ENCODE measurements at regions not wholly inside any gene's neighbourhood (a gene's known extent, or its start where the extent isn't known, plus 50 kb on each side); places are given as distances from the start of the nearest gene placed in this dataset.

DNA sequence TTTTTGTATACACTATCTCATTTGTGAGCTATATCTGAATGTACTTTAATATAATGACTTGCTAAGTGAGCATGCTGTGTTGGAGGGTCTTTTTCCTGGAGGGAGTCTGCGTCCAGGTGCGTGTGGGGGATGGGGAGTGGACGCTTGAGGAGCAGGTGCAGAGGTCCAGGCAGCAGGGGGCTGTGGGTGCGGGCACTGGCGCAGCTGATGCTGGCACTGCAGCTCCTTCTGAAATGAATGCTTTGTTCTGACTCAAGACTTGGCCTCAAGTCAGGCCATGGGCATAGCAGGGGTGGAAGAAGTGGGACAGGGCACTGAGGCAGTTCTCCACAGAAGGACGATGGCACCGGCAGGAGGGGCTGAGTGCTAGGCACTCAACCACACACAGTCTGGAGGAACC is 165.7 kb upstream of the IRX1 start:
- no peak overlapping the region for H3K4ac ChIP-seq (replicated peaks; ENCODE audit: insufficient read length, low read depth, low read length)
- no peak overlapping the region for H2BK120ac ChIP-seq (replicated peaks; ENCODE audit: low read depth, low read length)
- DNase-seq (ENCODE audit: low read depth in 1 of 2, low spot score in 2 of 2) (no peak), FAIRE-seq (no peak)
- H3K4me1 ChIP-seq (replicated peaks in 1 of 4; ENCODE audit: control insufficient read depth in 3 of 4, insufficient read depth in 4 of 4, low read length in 3 of 4): peaks cover 0 to 4% (median 0%) of the 10 kb centered on the region in 4 experiments; a peak in 1 of 7 replicates
- H2AK5ac ChIP-seq (ENCODE audit: low read depth, low read length): no peak overlapping the region
- no peak overlapping the region for H3K27ac ChIP-seq (ENCODE audit: low read depth, low read length)
- no peak overlapping the region for H3K4me3 ChIP-seq (ENCODE audit: extremely low read depth in 1 of 4, insufficient read depth in 2 of 4, low read depth in 3 of 4, low read length in 4 of 4)
- H4K8ac ChIP-seq (ENCODE audit: extremely low read depth, insufficient read depth, low read length): no peak overlapping the region
- no peak overlapping the region for H2BK15ac ChIP-seq (ENCODE audit: low read length)
- CTCF ChIA-PET (ENCODE audit: partially characterized antibody): interaction anchor here (1.2 to 2.0 kb wide), 3 partner anchors 9 to 144 kb away, joined by 3 to 4 read pairs (median 4); no protein-coding TSS in a partner anchor
- H3K14ac ChIP-seq (ENCODE audit: insufficient read length): no peak overlapping the region
- no peak overlapping the region for H3K18ac ChIP-seq (ENCODE audit: extremely low read depth, low read length)
- no peak overlapping the region for H3K9ac ChIP-seq (replicated peaks in 1 of 4; ENCODE audit: extremely low read depth in 1 of 4, low read depth in 3 of 4, low read length in 3 of 4)
- H3K56ac ChIP-seq (replicated peaks; ENCODE audit: insufficient read length, low read depth, low read length): no peak overlapping the region
- H4K91ac ChIP-seq (replicated peaks; ENCODE audit: insufficient read length, low read length): no peak overlapping the region
- H3K9me3 ChIP-seq (ENCODE audit: insufficient read depth in 2 of 2, low read depth in 1 of 2, low read length in 1 of 2): no peaks in the 10 kb centered on the region
- no peak overlapping the region for H2AFZ ChIP-seq (ENCODE audit: low read length)
- no peak overlapping the region for H2BK20ac ChIP-seq (ENCODE audit: low read length)
- H2BK5ac ChIP-seq (ENCODE audit: low read depth, low read length): no peak overlapping the region
- H3K23ac ChIP-seq (ENCODE audit: insufficient read length): no peak overlapping the region
- H3K79me2 ChIP-seq (ENCODE audit: control insufficient read depth in 1 of 2, insufficient read depth in 2 of 2, low read length in 2 of 2): no peaks in the 10 kb centered on the region
- H3K23me2 ChIP-seq (ENCODE audit: low read depth, low read length): no peaks in the 10 kb centered on the region
- H3K4me2 ChIP-seq (ENCODE audit: insufficient read depth in 1 of 2, low read depth in 2 of 2, low read length in 2 of 2): no peak overlapping the region
- no peaks in the 10 kb centered on the region for H4K20me1 ChIP-seq (replicated peaks in 1 of 2; ENCODE audit: control insufficient read depth in 1 of 2, insufficient read depth in 2 of 2, low read length in 2 of 2)
- H3K79me1 ChIP-seq (ENCODE audit: low read depth, low read length): no peaks in the 10 kb centered on the region
- no peak overlapping the region for H4K5ac ChIP-seq (ENCODE audit: insufficient read length, low read depth, low read length)
- 93% methylated on average over 7 of the region's 7 CpGs; no CpG with 5 or more reads in 1 of the 2 experiments for WGBS, 2 experiments (ENCODE audit: extremely low coverage in 1 of 2, insufficient coverage in 1 of 2, insufficient read length in 1 of 2, insufficient replicate concordance in 2 of 2, low coverage in 1 of 2, low lambda C conversion rate in 2 of 2, missing lambda C conversion rate in 1 of 2)
- POLR2A ChIA-PET (ENCODE audit: partially characterized antibody): no interaction called here
- no peaks in the 10 kb centered on the region for H3K27me3 ChIP-seq (replicated peaks in 1 of 4; ENCODE audit: control insufficient read depth in 3 of 4, extremely low read depth in 1 of 4, insufficient read depth in 3 of 4, low read length in 3 of 4)
- H2BK12ac ChIP-seq (ENCODE audit: low read depth, low read length): no peak overlapping the region
- H3K36me3 ChIP-seq (ENCODE audit: control insufficient read depth in 2 of 4, insufficient read depth in 4 of 4, low read length in 3 of 4): no peaks in the 10 kb centered on the region
- no peak for TF ChIP-seq GABPA (IDR thresholded peaks at IDR 0.05; ENCODE audit: borderline replicate concordance, insufficient read depth, low read length)
- TF ChIP-seq ZNF274 (IDR thresholded peaks at IDR 0.05; ENCODE audit: borderline replicate concordance, extremely low read depth, low read length): no peak
- no peak for TF ChIP-seq SP4 (IDR thresholded peaks at IDR 0.05; ENCODE audit: low read length)
